RCC 7860 (cell line): ENCODE measurements at regions not wholly inside any gene's neighbourhood (a gene's known extent, or its start where the extent isn't known, plus 50 kb on each side); places are given as distances from the start of the nearest gene placed in this dataset.

Source experiments
- DNase-seq: peaks from one replicate; pipeline ENCODE4 v3.0.0-alpha.2; 2015; ENCODE audit warnings: low spot score
- FAIRE-seq: peaks from 2 replicates; lab custom pipeline; 2012; peaks lifted over from hg19 to GRCh38; lab: Jason Lieb, UNC

DNA sequence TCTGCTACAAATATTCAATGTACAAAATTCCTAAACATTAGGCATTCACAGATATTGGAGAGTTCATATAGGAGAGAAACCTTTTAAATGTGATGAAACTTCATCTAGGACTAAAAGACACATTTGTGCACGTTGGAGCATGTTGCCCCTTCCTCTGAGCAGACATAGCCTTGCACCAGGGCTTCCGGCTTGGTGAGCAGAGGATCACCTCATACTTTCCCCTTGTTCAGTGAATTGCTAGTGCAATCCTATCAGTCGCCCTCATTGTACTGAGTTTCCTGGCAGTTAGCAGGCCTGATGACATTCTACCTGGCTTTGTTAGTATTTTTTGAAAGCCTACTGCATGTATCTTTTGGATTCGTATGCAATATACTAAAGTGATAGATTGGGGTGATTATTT lies 466.2 kb downstream of the SPRY1 start:
- DNase-seq (no peak), FAIRE-seq (no peak)

DNA sequence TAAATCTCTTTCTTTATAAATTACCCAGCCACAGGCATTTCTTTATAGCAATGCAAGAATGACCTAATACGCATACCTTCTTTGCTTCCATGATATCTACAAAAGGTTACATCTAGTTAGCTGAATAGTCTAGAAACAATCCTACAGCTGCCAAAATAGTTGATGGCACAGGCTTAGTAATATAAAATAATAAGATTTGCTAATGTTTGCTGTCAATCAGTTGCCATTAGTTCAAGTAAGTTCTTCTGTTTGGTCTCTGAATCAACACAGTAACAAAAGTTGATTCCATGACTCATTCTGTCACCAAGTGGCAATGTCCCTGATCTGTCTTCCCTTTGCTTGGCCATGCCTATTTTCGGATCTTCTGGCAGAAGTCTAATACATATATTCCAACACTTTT lies 470.2 kb downstream of the SPRY1 start:
- DNase-seq (no peak), FAIRE-seq (no peak)

DNA sequence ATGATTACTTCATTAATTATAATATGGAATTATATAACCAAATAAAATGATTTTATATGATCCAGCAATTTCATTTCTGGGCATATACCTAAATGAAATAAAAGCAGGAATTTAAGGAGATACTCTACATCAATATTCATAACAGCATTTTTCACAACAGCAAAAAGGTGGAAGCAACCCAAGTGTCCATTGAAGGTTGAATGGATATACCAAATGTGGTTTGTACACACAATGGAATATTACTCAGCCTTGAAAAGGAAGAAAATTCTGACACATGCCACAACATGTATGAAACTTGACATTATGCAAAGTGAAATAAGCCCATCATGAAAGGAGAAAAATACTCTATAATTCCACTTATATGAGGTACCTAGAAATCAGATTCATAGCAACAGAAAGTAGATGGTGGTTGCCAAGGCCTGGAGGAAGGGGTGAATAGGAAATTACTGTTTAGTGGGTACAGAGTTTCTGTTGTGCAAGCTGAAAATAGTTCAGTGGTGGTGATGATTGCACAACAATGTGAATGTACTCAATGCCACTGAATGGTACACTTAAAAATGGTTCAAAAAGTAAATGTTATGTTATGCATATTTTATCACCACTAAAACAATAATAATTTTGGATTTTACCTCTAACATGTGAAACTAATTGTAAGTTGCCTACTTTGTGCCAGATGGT lies 471.5 kb downstream of the SPRY1 start:
- DNase-seq (no peak), FAIRE-seq (no peak)

DNA sequence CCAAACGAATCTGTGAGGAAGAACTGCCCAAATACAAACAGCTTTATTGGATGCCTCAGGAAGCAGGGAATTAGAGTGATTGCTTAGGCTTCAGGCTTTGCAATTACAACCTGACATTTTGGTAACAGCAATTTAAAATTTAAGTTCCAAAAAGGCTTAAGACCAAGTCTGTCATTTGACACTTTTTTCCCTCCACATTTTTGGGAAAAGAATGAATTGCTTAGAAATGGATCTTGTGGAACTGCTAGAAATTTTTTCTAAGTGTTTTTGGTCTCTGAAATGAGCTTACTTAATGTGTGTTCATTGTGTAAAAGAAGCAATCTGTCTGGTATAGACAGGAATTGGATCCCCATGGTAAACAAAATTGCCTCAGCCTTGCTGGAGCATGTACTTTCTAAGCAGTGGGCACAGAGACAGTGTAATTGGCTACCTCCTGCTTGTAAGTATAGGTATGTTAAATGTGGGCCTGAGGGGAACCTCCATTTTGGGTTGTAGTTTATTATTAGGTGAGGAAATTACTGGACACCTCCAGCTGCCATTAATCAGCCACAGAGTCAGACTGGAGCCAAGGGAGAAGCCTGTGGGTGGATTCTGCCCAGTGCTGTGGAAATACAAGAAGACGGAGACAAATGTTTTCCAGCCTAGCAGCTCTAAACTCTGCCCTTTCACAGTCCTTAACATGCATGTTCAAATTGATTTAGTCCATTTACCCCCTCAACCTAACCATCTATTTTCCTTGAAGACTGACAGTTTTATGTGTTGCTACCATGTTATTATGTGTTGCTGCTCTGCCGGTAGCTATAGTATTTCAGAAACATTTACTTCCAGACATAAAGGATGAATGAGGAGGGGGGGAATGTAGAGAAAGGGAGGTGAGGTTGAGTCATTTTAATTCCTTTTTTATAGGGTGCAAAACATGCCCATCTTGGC lies 473.0 kb downstream of the SPRY1 start:
- no peak for FAIRE-seq

DNA sequence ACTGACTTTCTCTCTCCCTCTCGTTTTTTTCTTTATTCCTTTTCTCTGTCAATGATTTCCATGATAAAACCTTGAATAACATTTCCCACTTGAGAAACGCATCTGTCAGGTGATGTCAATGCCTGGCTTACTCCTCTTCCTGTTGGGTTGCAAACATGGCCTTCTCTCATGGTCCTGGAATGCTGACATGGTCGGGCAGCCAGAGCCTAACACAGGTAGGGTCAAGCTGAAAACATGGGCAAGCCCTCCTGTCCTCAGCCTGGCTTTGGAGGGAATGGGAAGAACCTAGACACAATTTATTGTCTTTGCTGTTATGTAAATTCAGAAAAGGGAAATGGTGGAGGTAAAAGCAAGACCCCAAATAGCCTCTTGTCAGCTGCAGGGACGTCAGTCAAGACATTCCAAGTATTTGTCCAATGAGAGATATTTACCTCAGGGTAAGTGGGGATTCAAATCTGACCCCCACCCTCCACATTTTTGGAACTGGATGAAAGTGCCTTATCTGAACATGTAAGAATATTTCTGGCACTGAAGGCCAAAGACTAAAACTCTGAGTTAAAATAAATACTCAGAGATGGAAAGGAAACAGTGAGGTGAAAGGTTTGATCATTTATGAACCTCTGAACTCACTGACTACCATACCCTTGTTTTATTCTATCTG lies 473.8 kb downstream of the SPRY1 start:
- no peak for FAIRE-seq
- DNase-seq, result no peak

More for the DNA sequence above, 473.0 kb downstream of the SPRY1 start:
- DNase-seq, result no peak

DNA sequence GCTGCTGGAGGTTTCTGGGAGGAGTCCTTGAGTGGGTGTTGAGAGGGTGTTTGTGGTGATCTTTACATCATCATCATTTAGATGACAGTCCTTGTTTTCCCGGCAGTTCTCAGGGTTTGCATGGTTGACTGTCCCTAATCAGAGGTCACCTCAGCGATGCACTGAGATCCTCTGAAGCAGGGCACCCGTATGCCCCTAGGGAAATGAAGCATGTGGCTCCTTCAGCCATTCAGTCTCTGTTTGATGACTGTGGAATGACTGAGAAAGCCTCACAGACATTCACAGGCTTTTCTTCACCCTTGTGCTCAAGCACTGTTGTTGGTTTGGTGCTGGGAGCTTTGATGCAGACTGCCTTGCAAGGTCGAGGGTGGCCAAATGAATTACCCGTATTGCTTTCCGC lies 474.7 kb downstream of the SPRY1 start:
- no peak for FAIRE-seq
- no peak for DNase-seq

DNA sequence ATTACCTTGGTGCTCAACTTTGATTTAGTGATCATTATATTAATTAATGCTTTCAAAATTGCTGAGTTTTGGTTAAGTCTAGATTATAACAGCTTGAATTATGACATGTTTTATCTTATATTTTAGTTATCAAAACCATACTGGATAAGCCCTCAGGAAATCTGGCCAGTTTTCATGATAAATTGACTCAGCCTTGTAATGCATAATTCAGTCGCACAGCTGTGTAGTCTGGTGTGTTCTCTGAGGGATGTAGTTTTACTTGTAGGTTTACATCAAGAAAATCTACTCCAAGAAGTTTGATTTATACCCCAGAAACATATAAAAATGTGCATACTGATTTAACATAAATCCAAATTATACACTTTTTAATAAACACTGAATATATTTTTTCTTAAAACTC lies 477.5 kb downstream of the SPRY1 start:
- DNase-seq (no peak), FAIRE-seq (no peak)

DNA sequence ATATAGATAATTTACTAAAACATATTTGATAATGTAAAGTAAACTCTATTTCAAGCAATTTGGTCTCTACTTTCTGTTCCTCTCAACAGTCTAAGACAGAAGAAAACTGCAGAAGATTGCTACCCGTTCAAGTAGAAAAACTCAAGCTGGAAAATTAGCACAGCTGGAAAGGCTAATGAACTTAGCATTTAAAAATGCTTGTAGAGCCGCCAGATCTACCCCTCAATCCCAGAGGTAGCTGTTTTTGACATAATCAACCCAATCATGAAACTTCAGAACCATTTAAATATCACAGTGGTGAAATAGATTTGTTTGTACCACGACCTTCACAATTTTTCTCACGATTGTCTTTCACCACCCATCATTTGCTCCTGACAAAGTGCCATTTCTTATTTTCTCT lies 479.5 kb downstream of the SPRY1 start:
- no peak for DNase-seq
- no peak for FAIRE-seq

DNA sequence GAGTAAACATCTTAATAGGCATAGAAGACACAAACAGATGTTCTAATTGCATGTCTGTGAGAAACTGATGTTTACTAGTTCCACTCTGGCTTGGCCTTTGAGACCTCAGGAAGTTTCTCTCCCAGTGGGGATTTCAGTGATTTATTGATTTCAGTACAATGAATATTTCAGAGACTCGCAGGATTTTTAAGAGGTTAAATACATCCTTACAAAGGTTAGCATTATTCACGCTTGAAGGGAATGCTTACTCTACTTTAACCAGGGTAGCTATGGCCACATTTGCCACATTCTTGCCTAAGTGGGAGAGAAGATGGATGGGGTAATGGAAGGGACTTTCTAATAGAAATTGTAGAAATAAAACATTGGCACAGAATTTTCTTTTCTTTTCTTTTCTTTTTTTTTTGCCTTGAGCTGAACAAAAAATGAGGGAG lies 480.1 kb downstream of the SPRY1 start:
- DNase-seq, result no peak
- FAIRE-seq, result no peak

DNA sequence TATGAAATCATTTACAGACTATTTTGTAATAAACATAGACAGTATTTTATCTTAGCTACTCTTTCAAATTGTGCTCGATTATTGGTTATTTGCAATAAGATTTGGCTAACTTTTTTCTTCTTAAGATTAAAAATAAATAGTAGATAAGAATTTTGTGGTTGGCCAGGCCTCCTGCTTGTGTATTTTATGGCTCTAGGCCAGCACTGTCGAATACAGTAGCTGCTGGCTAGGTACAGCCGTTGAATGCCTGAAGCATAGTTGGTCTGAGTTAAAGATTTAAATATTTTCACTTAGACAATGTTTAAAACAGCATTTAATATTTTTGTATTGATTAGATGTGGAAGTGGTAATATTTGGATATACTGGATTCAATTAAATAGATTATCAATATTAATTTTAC lies 481.0 kb downstream of the SPRY1 start:
- DNase-seq, result no peak
- no peak for FAIRE-seq

DNA sequence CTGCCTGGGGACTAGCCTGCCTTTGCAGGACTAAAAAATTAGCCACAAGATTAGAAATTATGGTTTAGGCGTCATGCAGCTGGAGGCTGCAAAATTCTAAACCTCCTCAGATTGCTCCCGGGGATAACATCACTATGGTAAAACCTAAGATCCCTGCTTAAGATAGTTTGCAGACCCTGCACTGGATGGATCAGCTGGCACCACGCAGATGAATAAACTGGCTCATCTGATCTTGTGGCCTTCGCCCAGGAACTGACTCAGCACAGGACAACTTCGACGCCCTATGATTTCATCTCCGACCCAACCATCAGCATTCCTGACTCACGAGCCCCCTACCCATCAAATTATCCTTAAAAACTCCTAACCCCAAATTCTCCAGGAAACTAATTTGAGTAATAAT lies 482.4 kb downstream of the SPRY1 start:
- no peak for DNase-seq
- no peak for FAIRE-seq

DNA sequence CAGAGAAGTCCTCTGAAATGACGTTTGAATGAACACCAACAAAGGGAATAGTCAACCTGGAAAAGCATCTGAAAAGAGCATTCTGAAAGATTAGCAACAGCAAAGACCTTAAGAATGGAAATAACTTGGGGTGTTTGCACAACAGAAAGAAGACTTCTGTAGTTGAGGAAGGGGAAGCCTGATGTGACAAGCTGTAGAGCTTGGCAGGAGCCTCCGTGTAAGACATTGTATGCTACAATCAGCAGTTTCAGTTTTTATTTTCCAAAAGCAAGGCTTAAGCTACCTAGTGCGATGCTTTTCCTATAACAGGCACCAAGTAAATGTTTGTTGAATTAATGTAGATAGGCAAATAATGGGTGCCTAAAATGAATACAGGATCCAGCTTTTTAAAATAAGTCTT lies 484.0 kb downstream of the SPRY1 start:
- no peak for DNase-seq
- FAIRE-seq, result no peak

DNA sequence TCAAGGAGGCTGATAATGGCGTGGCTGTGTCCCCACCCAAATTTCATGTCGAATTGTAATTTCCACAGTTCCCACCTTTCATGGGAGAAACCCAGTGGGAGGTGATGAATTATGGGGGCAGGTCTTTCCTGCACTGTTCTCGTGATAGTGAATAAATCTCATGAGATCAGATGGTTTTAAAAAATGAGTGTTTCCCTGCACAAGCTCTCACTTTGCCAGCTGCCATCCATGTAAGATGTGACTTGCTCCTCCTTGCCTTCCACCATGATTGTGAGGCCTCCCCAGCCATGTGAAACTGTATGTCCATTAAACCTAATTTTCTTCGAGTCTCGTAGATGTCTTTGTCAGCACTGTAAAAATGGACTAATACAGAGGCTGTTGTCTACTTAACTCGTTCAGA lies 488.3 kb downstream of the SPRY1 start:
- FAIRE-seq (no peak), DNase-seq (no peak)

DNA sequence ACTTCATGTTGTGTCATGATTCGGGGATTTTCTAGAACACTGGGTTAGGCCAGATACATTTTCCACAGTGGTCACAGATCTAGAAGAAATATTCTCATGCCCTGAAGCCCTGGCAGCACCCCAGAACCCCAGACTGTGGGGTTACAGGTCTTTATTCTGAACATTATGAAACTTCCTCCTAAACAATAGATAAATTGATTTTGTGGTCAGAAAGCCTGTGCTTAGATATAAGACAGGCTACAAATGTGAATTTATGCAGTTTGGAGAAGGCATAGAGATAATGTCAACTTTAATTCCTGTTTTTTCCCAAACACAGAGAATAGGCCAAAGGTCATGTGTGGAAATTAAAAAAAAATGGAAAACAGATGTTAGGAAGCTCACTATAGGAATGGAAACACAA lies 492.9 kb downstream of the SPRY1 start:
- FAIRE-seq, result no peak
- no peak for DNase-seq

DNA sequence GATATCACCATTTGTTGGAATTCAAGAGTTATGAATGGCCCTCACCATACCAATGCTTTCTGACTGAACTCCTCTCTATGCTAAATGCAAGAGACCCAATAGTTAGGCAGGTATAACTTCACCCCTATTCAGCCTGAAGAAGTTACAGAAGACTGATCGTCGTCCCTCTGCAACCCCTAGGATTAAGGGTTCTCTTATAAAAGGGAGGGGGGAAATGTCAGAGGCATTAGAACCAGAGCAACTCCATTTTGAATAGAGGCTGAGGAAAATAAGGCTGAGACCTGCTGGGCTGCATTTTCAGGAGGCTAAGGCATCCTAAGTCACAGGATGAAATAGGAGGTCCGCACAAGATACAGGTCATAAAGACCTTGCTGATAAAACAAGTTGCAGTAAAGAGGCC lies 494.3 kb downstream of the SPRY1 start:
- FAIRE-seq (no peak), DNase-seq (no peak)

DNA sequence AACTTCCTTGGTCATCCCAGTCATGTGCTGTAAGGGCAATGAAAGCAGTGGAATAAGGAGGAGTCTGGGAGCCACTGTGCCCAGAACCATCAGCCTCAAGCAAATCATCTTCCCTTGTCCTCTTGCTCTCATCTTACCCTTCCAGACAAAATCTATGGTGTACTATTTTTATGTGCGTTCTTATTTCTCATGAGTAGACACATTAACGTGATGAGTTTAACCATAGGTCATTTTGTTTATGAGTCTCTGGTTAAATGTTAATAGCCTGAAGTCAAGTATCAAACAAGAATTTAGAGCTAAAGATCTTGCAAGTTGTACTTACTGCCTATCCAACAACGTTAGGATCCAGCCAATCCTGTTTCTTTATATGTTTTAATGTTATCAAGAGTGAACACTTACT lies 495.3 kb downstream of the SPRY1 start:
- FAIRE-seq, result no peak
- no peak for DNase-seq

DNA sequence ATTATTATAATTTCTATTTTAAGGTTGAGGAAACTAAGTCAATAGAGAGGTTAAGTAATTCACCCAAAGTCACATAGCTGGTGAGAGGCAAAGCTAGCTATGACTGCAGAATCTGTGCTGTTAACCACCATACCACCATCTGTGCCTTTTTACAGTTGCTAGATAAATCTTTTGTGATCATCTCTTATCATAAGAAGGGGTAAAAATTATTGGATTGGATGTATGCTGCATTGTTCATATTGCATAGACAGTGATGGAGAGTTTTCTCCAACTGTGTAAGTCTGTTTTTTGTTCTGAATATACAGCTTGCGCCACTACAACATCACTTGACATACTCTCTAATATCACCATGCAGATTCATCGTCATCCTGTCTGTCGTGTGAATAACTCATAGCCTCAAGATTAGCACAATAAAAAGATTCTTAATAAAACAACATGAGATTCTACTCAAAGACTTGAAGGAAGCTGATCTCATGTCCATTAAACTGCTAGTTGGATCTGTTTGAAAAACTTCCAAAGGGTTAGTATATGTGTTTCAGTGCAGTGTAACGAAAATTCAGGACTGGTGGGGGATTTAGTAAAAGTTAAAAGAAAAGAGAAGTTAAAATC lies 495.9 kb downstream of the SPRY1 start:
- DNase-seq (no peak), FAIRE-seq (no peak)

DNA sequence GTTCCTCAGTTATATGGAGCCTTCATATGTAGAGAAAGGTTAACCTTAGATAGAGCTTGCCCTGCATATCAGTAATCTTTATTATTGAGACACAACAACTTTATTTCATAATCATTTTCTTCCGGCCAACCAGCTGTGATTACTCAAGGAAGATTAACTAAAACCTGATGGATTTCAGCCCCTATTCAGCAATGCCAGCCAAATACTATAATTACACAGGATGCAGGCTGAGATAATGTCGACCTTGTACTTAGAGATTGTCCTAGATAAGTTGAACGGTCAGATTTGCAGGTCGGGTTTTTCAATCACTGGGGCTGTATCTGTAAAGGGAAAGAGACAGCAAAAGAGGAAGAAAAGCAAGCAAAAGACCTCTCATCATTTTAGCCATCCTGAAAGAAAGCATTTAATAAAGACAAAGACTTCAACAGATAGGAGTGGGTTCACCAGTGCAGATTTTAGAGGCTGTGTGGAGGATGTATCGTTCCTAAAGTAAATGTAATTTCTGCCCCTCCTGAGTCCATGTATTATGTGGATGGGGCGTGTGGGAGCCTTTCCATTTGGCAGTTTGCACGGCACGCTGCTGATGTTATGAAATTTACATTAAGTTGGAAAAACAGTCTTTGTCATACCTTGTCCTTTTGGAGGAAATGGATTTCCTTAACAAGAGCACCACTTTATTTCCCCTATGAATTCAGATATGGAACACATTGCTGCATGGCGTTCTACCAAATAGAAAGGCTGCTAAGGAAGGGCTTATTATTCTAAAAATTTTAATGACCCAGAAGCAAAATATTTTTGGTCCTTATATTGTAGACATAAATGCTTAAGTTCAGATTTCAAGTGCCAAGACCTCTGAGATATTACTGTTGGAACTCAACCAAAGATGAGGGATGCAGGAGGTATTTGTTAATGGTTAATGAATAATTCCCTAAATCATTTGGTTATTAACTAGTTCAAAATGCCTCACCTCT lies 496.7 kb downstream of the SPRY1 start:
- no peak for DNase-seq
- peak; percentile 27 for FAIRE-seq

DNA sequence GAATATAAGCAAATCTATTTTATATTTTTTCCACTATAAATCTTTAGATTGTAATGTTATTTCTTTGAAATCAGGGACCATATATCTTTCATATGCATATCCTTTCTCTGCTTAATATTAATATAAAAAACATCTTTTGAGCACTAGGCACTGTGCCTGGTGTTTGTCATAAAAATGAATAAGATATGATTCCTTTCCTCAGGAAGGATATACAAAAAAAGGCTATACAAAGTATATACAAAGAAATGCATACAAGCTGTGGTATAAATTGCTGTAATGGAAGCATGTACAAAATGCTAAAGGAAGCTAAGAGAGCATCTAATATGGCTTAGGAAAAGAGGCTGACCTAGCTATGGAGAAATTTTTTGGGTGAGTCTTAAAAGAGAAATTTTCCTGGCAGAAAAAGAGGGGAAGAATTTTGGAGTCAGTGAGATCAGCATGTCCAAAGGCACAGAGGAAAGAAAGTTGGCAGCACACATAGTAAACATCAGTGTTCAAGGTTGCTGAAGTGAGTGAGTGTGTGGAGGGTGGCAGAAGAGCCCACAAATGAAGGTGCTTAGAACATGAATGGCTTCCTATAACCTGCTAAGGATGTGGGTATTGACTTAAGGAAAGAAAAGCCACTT lies 500.0 kb downstream of the SPRY1 start:
- FAIRE-seq, result no peak
- DNase-seq, result no peak
